GM23338 (cell line): ENCODE measurements at regions not wholly inside any gene's neighbourhood (a gene's known extent, or its start where the extent isn't known, plus 50 kb on each side); places are given as distances from the start of the nearest gene placed in this dataset.
"Not testable (repeated sequence)": the region's sequence is repeated elsewhere in the genome, so short reads cannot be mapped to it uniquely, and the experiment has no call there.

Experiments
- EZH2 ChIP-seq: fragments of 200-600 bp; sonication (generic); IDR thresholded peaks from one replicate; pipeline ENCODE4 v1.8.0; 2017; ENCODE audit warnings: antibody characterized with exemption, mild to moderate bottlenecking, low read depth; ENCODE audit not compliant: unreplicated experiment
- JUNB ChIP-seq: IDR thresholded peaks from one replicate; pipeline ENCODE4 v1.6.1; 2016; ENCODE audit warnings: antibody characterized with exemption; ENCODE audit not compliant: unreplicated experiment
- POLR2AphosphoS5 ChIP-seq: IDR thresholded peaks from 2 replicates; pipeline ENCODE4 v1.6.1; 2016; ENCODE audit warnings: antibody characterized with exemption, low read depth
- TF ChIP-seq, protein P1 (sequence below), 2 experiments: fragments of 200-600 bp in 1 of 2; sonication (generic) in 1 of 2; conservative IDR thresholded peaks; 2 replicates each; pipeline versions ENCODE4 v1.5.1 to v1.6.1; 2016 to 2017; ENCODE audit warnings: antibody characterized with exemption in 2 of 2, low read depth in 2 of 2, mild to moderate bottlenecking in 2 of 2, moderate library complexity in 1 of 2
- TF ChIP-seq, protein P2 (sequence below): IDR thresholded peaks from one replicate; pipeline ENCODE4 v1.6.1; 2018; ENCODE audit warnings: antibody characterized with exemption; ENCODE audit not compliant: unreplicated experiment
- TF ChIP-seq, protein P3 (sequence below): IDR thresholded peaks from 2 replicates; pipeline ENCODE4 v1.6.1; 2016; ENCODE audit warnings: antibody characterized with exemption

DNA sequence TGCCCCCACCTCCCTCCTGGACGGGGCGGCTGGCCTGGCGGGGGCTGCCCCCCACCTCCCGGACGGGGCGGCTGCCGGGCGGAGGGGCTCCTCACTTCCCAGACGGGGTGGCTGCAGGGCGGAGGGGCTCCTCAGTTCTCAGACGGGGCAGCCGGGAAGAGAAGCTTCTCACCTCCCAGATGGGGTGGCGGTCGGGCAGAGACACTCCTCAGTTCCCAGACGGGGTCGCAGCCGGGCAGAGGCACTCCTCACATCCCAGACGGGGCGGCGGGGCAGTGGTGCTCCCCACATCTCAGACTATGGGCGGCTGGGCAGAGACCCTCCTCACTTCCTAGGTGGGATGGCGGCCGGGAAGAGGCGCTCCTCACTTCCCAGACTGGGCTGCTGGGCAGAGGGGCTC lies 164.7 kb upstream of the ANKRD55 start:
- TF ChIP-seq, protein P1, sequence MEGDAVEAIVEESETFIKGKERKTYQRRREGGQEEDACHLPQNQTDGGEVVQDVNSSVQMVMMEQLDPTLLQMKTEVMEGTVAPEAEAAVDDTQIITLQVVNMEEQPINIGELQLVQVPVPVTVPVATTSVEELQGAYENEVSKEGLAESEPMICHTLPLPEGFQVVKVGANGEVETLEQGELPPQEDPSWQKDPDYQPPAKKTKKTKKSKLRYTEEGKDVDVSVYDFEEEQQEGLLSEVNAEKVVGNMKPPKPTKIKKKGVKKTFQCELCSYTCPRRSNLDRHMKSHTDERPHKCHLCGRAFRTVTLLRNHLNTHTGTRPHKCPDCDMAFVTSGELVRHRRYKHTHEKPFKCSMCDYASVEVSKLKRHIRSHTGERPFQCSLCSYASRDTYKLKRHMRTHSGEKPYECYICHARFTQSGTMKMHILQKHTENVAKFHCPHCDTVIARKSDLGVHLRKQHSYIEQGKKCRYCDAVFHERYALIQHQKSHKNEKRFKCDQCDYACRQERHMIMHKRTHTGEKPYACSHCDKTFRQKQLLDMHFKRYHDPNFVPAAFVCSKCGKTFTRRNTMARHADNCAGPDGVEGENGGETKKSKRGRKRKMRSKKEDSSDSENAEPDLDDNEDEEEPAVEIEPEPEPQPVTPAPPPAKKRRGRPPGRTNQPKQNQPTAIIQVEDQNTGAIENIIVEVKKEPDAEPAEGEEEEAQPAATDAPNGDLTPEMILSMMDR (conservative IDR thresholded peaks at IDR 0.05; ENCODE audit: low read depth in 2 of 2): not testable (repeated sequence)
- TF ChIP-seq POLR2AphosphoS5, JUNB, EZH2: not testable (repeated sequence)
- TF ChIP-seq, protein P2, sequence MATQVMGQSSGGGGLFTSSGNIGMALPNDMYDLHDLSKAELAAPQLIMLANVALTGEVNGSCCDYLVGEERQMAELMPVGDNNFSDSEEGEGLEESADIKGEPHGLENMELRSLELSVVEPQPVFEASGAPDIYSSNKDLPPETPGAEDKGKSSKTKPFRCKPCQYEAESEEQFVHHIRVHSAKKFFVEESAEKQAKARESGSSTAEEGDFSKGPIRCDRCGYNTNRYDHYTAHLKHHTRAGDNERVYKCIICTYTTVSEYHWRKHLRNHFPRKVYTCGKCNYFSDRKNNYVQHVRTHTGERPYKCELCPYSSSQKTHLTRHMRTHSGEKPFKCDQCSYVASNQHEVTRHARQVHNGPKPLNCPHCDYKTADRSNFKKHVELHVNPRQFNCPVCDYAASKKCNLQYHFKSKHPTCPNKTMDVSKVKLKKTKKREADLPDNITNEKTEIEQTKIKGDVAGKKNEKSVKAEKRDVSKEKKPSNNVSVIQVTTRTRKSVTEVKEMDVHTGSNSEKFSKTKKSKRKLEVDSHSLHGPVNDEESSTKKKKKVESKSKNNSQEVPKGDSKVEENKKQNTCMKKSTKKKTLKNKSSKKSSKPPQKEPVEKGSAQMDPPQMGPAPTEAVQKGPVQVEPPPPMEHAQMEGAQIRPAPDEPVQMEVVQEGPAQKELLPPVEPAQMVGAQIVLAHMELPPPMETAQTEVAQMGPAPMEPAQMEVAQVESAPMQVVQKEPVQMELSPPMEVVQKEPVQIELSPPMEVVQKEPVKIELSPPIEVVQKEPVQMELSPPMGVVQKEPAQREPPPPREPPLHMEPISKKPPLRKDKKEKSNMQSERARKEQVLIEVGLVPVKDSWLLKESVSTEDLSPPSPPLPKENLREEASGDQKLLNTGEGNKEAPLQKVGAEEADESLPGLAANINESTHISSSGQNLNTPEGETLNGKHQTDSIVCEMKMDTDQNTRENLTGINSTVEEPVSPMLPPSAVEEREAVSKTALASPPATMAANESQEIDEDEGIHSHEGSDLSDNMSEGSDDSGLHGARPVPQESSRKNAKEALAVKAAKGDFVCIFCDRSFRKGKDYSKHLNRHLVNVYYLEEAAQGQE: not testable (repeated sequence)
- TF ChIP-seq, protein P3, sequence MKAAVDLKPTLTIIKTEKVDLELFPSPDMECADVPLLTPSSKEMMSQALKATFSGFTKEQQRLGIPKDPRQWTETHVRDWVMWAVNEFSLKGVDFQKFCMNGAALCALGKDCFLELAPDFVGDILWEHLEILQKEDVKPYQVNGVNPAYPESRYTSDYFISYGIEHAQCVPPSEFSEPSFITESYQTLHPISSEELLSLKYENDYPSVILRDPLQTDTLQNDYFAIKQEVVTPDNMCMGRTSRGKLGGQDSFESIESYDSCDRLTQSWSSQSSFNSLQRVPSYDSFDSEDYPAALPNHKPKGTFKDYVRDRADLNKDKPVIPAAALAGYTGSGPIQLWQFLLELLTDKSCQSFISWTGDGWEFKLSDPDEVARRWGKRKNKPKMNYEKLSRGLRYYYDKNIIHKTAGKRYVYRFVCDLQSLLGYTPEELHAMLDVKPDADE: not testable (repeated sequence)
